ENCODE measurements at regions not wholly inside any gene's neighbourhood (a gene's known extent, or its start where the extent isn't known, plus 50 kb on each side); places are given as distances from the start of the nearest gene placed in this dataset.

- TF ChIP-seq EZH2 (IDR thresholded peaks at IDR 0.05; ENCODE audit: low read length) = no peak
- TF ChIP-seq CTCF (optimal IDR thresholded peaks at IDR 0.05 in 1 of 3, IDR thresholded peaks at IDR 0.05 in 1 of 3, conservative IDR thresholded peaks at IDR 0.05 in 1 of 3; ENCODE audit: extremely low read depth in 1 of 3, insufficient read depth in 2 of 3, low read length in 3 of 3) = no peak
These were observed 292.3 kb upstream of the CNTN5 start for GRCh38 chr11:98728421-98728820.
